SHP77 (cell line): ENCODE measurements at regions not wholly inside any gene's neighbourhood (a gene's known extent, or its start where the extent isn't known, plus 50 kb on each side); places are given as distances from the start of the nearest gene placed in this dataset.

Source experiments
- DNase-seq, 2 experiments: peaks; one replicate each; lab custom pipeline; 2025; lab: John Stamatoyannopoulos, UW

DNA sequence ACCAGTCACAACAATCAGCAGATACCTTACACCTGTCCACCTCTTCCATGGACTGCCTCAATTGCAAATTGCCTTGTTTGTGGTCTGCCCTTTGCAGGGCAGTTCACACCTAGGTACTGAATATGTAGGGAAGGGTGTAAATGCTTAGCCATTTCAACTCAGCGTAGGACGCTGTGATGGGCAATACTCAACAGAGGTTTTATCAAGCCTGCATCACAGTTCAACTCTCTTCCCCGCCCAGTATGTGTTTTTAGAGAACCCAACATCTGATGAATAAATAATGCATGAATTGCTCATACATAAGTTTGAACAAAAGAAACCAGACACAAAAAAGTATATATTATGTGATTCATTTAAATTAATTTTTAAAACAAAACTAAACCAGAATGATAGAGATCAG is 124.4 kb downstream of the P2RY1 start:
- DNase-seq: no peak

GRCh38 chr3:152960684-152961083 is 125.8 kb downstream of the P2RY1 start:
- no peak for DNase-seq

- no peak for DNase-seq
Measured at GRCh38 chr3:152961323-152961722, 126.4 kb downstream of the P2RY1 start.

DNA sequence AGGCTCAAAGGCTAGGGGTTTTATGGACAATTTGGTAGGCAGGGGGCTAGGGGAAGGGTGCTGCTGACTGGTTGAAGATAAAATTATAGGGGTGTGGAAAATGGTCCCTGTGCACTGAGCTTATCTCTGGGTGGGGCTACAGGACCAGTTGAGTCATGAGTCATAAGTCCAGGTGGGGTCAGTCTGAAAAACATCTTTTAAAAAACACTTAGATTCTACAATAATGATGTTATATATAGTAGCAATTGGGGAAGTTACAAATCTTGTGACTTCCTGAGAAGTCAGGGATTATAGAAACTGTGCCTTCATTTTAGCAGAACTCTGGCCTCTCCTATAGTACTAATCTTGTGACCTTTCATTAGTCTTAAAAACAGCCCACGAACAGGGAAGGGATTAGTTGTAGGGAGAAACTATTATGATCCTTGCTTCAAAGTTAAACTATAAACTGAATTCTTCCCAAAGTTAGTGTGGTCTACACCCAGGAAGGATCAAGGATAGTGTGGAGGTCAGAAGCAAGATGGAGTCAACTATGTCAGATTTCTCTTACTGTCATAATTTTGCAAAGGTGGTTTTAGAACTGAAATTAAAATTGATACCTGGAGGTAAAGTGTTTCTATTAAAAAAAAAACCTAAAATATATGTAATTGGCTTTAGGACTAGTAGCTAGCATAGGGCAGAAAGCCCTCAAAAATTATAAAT is 130.1 kb downstream of the P2RY1 start:
- DNase-seq: no peak

DNA sequence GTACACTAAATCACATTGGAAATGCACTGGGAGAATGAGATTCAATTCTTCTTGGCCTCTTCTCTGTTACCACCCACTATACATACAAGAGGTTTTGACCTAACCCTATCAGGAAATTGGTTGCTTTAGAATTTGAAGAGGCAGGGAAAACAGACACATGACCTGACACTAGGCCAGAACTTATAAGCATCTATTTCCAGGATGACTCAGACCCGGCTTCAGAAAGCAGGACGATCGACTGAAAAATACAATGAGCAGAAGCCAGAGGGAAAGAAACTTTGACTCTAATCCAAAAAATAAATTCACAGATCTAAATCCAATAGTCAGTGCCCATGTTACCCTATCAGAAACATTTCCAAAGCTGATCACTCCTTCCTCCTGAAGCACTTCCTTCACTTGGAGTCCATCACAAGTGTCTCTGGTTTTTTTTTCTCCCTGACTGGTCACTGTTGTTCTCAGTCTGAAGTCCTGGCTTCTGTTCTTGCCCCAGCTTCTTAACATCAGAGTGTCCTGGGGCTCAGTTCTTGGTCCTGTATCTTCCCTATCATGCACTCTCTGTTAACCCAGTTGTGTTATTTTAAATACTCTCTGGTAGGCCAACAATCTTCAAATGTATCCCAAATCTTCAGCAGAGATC is 133.6 kb downstream of the P2RY1 start:
- DNase-seq: no peak

DNA sequence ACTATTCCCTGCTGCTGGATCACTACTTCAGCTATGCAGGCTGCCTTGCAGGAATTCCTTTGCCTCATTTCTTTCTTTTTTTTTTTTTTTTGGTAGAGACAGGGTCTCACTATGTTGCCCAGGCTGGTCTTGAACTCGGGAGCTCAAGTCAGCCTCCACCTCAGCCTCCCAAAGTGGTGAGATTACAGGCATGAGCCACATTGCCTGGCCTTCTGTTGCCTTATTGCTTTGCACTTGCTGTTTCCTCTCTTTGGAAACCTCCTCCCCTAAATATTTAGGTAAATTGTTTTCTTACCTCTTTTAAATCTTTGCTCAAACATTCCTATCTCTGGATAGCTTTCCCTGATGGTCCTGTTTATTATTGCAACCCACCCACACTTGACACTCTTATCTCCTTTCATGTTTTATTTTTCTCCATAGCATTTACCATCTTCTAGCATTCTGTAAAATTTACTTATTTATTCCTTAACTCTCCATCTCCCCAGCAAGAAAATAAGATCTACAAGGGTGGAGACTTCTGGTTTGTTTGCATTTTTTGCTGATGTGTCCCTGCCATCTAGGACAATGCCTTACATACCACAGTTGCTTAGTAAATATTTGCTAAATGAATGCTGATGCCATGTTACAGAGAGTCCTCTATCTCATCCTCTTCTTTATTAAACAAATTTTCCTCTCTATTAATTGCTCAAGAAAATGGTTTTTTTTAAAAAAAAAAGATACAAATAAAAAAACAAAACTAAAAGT is 134.8 kb downstream of the P2RY1 start:
- no peak for DNase-seq

- no peak for DNase-seq
Measured at GRCh38 chr3:152970851-152971250, 135.9 kb downstream of the P2RY1 start.

GRCh38 chr3:152971880-152972279 is 136.9 kb downstream of the P2RY1 start:
- DNase-seq: no peak

DNA sequence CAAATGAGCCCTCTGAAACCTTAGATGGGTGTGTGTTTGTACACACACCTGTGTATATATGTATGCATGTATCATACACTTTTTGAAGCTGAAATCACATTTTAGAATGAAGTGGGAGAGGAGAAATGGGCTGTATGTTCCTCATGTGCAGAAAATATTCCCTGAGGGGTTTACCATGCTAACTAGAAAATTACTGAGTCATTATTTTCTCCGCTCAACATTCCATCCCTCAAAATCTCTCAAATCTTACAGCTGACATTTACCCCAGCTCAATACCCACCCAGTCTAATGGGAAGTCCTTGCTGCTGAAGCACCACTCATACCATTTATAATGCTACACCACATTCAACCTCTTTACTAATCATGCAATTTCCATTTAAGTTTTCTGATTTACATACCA is 138.6 kb downstream of the P2RY1 start:
- DNase-seq: no peak

- DNase-seq: no peak
Measured at GRCh38 chr3:152976239-152976638, 141.3 kb downstream of the P2RY1 start.

DNA sequence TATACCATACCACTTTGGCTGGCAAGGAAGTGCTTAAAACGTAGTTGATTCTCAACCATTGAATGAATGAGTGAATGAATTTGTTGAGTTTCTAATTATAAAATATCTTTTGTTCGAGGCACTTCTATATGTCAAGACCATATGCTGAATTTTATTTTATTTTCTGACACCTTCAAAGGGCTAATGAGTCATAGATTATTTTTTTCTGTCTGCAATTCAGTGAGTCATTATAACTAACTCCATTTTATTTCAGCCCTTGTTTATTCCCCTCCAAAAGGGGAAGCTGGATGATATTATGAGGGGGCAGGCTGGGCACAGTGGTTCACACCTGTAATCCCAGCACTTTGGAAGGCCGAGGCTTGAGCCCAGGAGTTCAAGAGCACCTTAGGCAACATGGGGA is 142.4 kb downstream of the P2RY1 start:
- no peak for DNase-seq

- no peak for DNase-seq
Measured at GRCh38 chr3:152978152-152978551, 143.2 kb downstream of the P2RY1 start.

DNA sequence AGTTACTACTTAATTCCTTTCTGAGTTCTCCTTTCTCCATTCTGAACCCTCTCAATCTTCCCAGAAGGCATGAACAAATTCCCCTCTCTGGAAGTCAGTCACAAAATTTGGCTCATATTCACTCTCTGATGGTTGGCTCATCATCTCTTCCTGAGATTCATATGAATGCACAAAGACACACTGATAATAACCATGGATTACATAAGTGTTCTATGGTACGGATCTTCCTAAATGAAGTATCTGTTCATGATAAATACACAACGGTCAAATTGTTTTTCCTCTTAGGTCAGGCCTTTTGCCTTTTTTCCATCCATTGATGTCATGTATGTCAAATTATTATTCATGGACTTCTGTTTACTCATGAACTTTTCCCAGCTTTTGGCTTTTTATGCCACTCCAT is 162.6 kb downstream of the P2RY1 start:
- no peak for DNase-seq

GRCh38 chr3:152998591-152998990 is 163.4 kb upstream of the RAP2B start:
- no peak for DNase-seq

- no peak for DNase-seq
Measured at GRCh38 chr3:153000325-153000724, 161.7 kb upstream of the RAP2B start.

- DNase-seq: no peak
Measured at GRCh38 chr3:153001210-153002078, 160.6 kb upstream of the RAP2B start.

- no peak for DNase-seq
Measured at GRCh38 chr3:153003441-153003840, 158.6 kb upstream of the RAP2B start.

DNA sequence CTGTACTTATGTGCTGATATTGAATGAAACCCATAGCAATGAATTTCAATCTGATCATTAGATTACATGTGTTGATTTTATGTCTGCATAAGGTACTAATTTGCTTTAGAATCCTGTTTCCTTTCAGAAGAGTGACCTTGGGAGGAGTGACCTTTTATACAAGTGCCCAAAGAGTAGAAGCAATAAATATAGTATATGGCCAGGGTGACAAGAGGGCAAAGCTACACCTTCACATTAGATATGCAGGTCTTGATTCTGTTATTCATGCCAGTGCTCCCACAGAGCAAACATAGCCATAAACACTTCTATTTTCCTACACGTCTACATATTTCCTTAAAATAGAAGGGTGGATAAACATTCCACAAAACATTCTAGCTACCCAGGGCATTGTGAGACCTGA is 158.2 kb upstream of the RAP2B start:
- no peak for DNase-seq

- no peak for DNase-seq
Measured at GRCh38 chr3:153008226-153008625, 153.8 kb upstream of the RAP2B start.

DNA sequence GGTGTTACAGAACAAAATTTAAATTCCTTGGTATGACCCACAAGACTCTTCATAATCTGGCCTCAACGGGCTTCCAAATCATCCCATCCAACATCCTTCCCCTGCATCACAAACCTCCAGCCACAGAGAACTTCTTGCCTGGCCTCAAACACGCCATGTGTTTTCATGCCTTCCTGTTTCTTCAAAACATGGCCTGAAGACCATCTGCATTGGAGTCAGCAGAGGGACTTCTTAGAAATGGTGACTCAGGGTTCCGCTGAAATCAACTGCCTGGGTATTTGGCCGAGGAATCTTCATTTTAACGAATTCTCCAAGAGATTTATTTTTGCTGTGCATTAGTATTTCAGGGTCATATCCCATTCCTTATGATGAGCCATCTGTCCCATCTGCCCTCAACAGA is 138.1 kb upstream of the RAP2B start:
- no peak for DNase-seq

DNA sequence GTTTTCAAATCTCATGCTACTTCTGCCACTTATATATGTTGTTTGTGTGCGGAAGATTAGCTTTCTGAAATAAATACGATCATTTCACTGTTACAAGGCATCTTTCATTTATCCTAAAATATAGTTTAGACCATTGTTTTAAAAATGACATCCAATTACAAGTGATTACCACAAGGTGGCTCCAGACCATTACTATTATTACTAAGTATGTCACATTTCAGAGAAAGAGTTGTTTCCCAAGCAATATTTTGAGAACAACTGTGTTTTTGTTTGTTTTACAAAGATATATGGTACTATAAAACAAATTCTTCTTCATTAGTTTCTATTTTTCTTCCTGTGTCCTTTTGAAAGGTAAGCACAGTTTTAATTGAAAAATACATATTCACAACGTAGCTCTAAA is 136.0 kb upstream of the RAP2B start:
- peak; percentile 1 to 12 for DNase-seq

DNA sequence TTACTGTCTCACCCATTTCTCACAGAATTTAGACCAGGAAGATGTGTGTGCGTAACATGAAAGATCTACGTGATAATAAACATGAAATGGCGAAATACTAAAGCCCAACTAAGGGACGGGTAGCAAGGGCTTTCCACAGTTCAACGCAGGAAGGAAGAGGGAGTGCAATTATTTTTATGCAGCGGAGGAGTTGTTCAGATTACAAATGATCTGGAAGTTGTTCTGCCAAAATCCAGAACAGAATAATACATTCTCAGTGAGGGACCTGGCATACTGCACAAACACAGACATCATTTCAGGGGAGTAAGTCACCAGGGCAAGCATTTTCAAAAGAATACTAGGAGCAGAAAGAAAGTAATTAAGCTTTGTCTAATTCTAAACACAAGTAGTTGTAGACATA is 133.6 kb upstream of the RAP2B start:
- no peak for DNase-seq
